ENCODE measurements at regions not wholly inside any gene's neighbourhood (a gene's known extent, or its start where the extent isn't known, plus 50 kb on each side); places are given as distances from the start of the nearest gene placed in this dataset.
"Not testable (repeated sequence)": the region's sequence is repeated elsewhere in the genome, so short reads cannot be mapped to it uniquely, and the experiment has no call there.

GRCh38 chr20:52031206-52031562 is 160.4 kb downstream of the ZFP64 start:
- Histone ChIP-seq H3K36me3 (ENCODE audit: control insufficient read depth, insufficient read depth, low read length) (no peaks in the 10 kb centered on the region), H3K4me3 (ENCODE audit: low read depth, low read length) (no peak overlapping the region), H3K4me1 (peaks cover 50% of the 10 kb centered on the region), H3K27me3 (replicated peaks; ENCODE audit: control insufficient read depth, insufficient read depth, low read length) (no peaks in the 10 kb centered on the region), H3K9me3 (no peaks in the 10 kb centered on the region)
- no peaks in the 10 kb centered on the region for H3K27me3 Mint-ChIP-seq (ENCODE audit: insufficient read depth, unreplicated experiment)
- POLR2A ChIA-PET, result interaction anchor here (0.6 to 1.4 kb wide), 7 partner anchors 16 to 795 kb away, joined by 3 to 10 read pairs (median 6); partner anchors contain the start of gene ATP9A
- DNase-seq, result peak; percentile 63 to 75
- intact Hi-C loops (cut with micrococcal nuclease; ENCODE audit: unreplicated experiment), result loop anchor here (1.0 kb wide), 1 partner anchor 16 kb away; no protein-coding TSS in a partner anchor
- H3K36me3 Mint-ChIP-seq (ENCODE audit: insufficient read depth, unreplicated experiment), result no peaks in the 10 kb centered on the region
- H3K4me1 Mint-ChIP-seq (ENCODE audit: low read depth, unreplicated experiment), result peaks cover 46% of the 10 kb centered on the region
- TF ChIP-seq, protein P1, sequence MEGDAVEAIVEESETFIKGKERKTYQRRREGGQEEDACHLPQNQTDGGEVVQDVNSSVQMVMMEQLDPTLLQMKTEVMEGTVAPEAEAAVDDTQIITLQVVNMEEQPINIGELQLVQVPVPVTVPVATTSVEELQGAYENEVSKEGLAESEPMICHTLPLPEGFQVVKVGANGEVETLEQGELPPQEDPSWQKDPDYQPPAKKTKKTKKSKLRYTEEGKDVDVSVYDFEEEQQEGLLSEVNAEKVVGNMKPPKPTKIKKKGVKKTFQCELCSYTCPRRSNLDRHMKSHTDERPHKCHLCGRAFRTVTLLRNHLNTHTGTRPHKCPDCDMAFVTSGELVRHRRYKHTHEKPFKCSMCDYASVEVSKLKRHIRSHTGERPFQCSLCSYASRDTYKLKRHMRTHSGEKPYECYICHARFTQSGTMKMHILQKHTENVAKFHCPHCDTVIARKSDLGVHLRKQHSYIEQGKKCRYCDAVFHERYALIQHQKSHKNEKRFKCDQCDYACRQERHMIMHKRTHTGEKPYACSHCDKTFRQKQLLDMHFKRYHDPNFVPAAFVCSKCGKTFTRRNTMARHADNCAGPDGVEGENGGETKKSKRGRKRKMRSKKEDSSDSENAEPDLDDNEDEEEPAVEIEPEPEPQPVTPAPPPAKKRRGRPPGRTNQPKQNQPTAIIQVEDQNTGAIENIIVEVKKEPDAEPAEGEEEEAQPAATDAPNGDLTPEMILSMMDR (IDR thresholded peaks at IDR 0.05; ENCODE audit: insufficient read depth in 1 of 2, low read depth in 1 of 2, low read length in 1 of 2, severe bottlenecking in 1 of 2, unreplicated experiment in 1 of 2), result peak in 1 of 2 experiments; percentile 0
- H3K9me3 Mint-ChIP-seq (ENCODE audit: unreplicated experiment), result no peaks in the 10 kb centered on the region
- CTCF ChIA-PET, result interaction anchor here (0.6 to 3.0 kb wide), 9 partner anchors 8 to 1836 kb away, joined by 3 to 24 read pairs (median 5); no protein-coding TSS in a partner anchor
- BruUV-seq (replicated peaks), result no TSS peak
- peak overlapping the region; percentile 64 for H3K4me3 Mint-ChIP-seq (ENCODE audit: unreplicated experiment)
- peak overlapping the region; percentile 83 for H3K27ac Mint-ChIP-seq (ENCODE audit: unreplicated experiment)

DNA sequence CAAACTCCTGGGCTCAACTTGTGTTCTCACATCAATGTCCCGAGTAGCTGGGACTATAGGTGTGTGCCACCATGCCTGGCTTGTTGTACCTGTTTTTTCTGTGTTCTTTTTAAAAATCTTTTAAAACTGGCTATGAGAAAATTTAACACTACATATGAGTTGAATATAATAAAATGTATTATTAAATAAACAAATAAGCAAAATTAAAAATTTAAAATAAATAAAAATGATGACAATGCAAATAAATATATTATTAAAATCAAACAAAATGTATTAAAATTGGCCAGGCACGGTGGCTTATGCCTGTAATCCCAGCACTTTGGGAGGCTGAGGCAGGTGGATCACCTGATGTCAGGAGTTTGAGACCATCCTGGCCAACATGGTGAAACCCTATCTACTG is 162.4 kb downstream of the ZFP64 start:
- H3K9me3 Mint-ChIP-seq (ENCODE audit: unreplicated experiment); H3K27ac Mint-ChIP-seq (ENCODE audit: unreplicated experiment); H3K4me3 ChIP-seq (ENCODE audit: low read depth, low read length); H3K27me3 Mint-ChIP-seq (ENCODE audit: insufficient read depth, unreplicated experiment); H3K36me3 ChIP-seq (ENCODE audit: control insufficient read depth, insufficient read depth, low read length); H3K36me3 Mint-ChIP-seq (ENCODE audit: insufficient read depth, unreplicated experiment); H3K9me3 ChIP-seq; DNase-seq; intact Hi-C loops (cut with micrococcal nuclease; ENCODE audit: unreplicated experiment); H3K27me3 ChIP-seq (replicated peaks; ENCODE audit: control insufficient read depth, insufficient read depth, low read length); POLR2A ChIA-PET; CTCF ChIA-PET; H3K4me3 Mint-ChIP-seq (ENCODE audit: unreplicated experiment); BruUV-seq (replicated peaks): not testable (repeated sequence)
- H3K4me1 Mint-ChIP-seq (ENCODE audit: low read depth, unreplicated experiment), result peaks cover 52% of the 10 kb centered on the region
- H3K4me1 ChIP-seq, result peaks cover 57% of the 10 kb centered on the region

DNA sequence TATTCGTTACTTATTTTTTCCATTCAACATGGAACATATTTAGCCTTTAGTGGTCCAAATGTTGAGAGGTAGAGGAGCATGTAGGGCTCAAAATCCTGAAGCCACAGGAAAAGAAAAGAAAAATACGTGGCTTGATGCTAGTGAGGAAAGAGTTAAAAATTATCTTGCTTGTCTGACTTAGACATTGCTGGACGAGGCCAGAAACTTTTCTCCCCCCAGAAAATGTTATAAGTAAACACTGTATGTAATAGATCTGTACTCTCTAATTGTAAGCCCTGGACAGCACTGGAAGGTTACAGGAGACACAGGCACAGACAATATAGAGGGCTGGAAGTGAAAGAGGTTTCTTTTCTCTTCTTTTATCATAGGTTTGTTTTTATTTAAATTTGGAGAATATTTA is 165.6 kb downstream of the ZFP64 start:
- no peaks in the 10 kb centered on the region for H3K36me3 ChIP-seq (ENCODE audit: control insufficient read depth, insufficient read depth, low read length)
- BruUV-seq (replicated peaks), result no TSS peak
- POLR2A ChIA-PET, result no interaction called here
- CTCF ChIA-PET, result no interaction called here
- Mint-ChIP-seq H3K9me3 (ENCODE audit: unreplicated experiment) (no peaks in the 10 kb centered on the region), H3K4me3 (ENCODE audit: unreplicated experiment) (no peak overlapping the region), H3K36me3 (ENCODE audit: insufficient read depth, unreplicated experiment) (no peaks in the 10 kb centered on the region), H3K4me1 (ENCODE audit: low read depth, unreplicated experiment) (peaks cover 39% of the 10 kb centered on the region), H3K27me3 (ENCODE audit: insufficient read depth, unreplicated experiment) (no peaks in the 10 kb centered on the region), H3K27ac (ENCODE audit: unreplicated experiment) (peak overlapping the region; percentile 8)
- no peaks in the 10 kb centered on the region for H3K9me3 ChIP-seq
- peaks cover 26% of the 10 kb centered on the region for H3K4me1 ChIP-seq
- peak in 1 of 2 experiments; percentile 53 for DNase-seq
- no peaks in the 10 kb centered on the region for H3K27me3 ChIP-seq (replicated peaks; ENCODE audit: control insufficient read depth, insufficient read depth, low read length)
- TF ChIP-seq, protein P1 (IDR thresholded peaks at IDR 0.05; ENCODE audit: insufficient read depth in 1 of 2, low read depth in 1 of 2, low read length in 1 of 2, severe bottlenecking in 1 of 2, unreplicated experiment in 1 of 2), result no peak
- intact Hi-C loops (cut with micrococcal nuclease; ENCODE audit: unreplicated experiment), result no loop called here
- no peak overlapping the region for H3K4me3 ChIP-seq (ENCODE audit: low read depth, low read length)

- ChIA-PET POLR2A (no interaction called here), CTCF (no interaction called here)
- DNase-seq, result no peak
- H3K4me3 ChIP-seq (ENCODE audit: low read depth, low read length), result no peak overlapping the region
- no TSS peak for BruUV-seq (replicated peaks)
- Mint-ChIP-seq H3K27ac (ENCODE audit: unreplicated experiment) (no peak overlapping the region), H3K4me3 (ENCODE audit: unreplicated experiment) (no peak overlapping the region), H3K9me3 (ENCODE audit: unreplicated experiment) (no peaks in the 10 kb centered on the region), H3K36me3 (ENCODE audit: insufficient read depth, unreplicated experiment) (no peaks in the 10 kb centered on the region), H3K27me3 (ENCODE audit: insufficient read depth, unreplicated experiment) (no peaks in the 10 kb centered on the region), H3K4me1 (ENCODE audit: low read depth, unreplicated experiment) (peaks cover 60% of the 10 kb centered on the region)
- TF ChIP-seq, protein P1 (IDR thresholded peaks at IDR 0.05; ENCODE audit: insufficient read depth in 1 of 2, low read depth in 1 of 2, low read length in 1 of 2, severe bottlenecking in 1 of 2, unreplicated experiment in 1 of 2), result no peak
- intact Hi-C loops (cut with micrococcal nuclease; ENCODE audit: unreplicated experiment), result loop anchor here (5.0 kb wide), 1 partner anchor 217 kb away; the partner anchor contains the start of gene SALL4
- no peaks in the 10 kb centered on the region for H3K9me3 ChIP-seq
- H3K4me1 ChIP-seq, result peaks cover 31% of the 10 kb centered on the region
- H3K27me3 ChIP-seq (replicated peaks; ENCODE audit: control insufficient read depth, insufficient read depth, low read length), result no peaks in the 10 kb centered on the region
- no peaks in the 10 kb centered on the region for H3K36me3 ChIP-seq (ENCODE audit: control insufficient read depth, insufficient read depth, low read length)
These were observed 172.3 kb downstream of the ZFP64 start for GRCh38 chr20:52019313-52019712.

Data from Caco-2 (cell line).